HEK293 (cell line): ENCODE measurements at regions not wholly inside any gene's neighbourhood (a gene's known extent, or its start where the extent isn't known, plus 50 kb on each side); places are given as distances from the start of the nearest gene placed in this dataset.
A peak's percentile ranks its signal among the peaks of the same experiment; 100 is the strongest.

Source experiments
- CTCF ChIA-PET: fragments of 350-600 bp; formaldehyde crosslinking; extraction: SDS; loops from one replicate; lab custom pipeline; 2021; ENCODE audit warnings: antibody characterized with exemption; lab: Yijun Ruan, JAX
- POLR2A ChIA-PET: fragments of 300-600 bp; formaldehyde crosslinking; extraction: SDS; loops from one replicate; lab custom pipeline; 2020; ENCODE audit warnings: antibody characterized with exemption, inconsistent platforms; lab: Yijun Ruan, JAX
- H3K27ac ChIP-seq: fragments of 200-500 bp; sonication (Bioruptor generic); 2 replicates; pipeline ENCODE4 v1.5.1; 2014; ENCODE audit warnings: low read depth, low read length, control low read depth, inconsistent platforms; ENCODE audit errors: extremely low read depth
- H3K36me3 ChIP-seq, 2 experiments: fragments of 200-500 bp in 1 of 2; sonication (Bioruptor generic) in 1 of 2; 1 replicate in 1 of 2; 2 replicates in 1 of 2; pipeline ENCODE4 v1.5.1; 2014 to 2017; ENCODE audit warnings: inconsistent platforms in 2 of 2, low read length in 2 of 2; ENCODE audit not compliant: control insufficient read depth in 2 of 2, insufficient read depth in 1 of 2
- H3K4me1 ChIP-seq: fragments of 200-500 bp; sonication (Bioruptor generic); 2 replicates; pipeline ENCODE4 v1.5.1; 2014; ENCODE audit warnings: mild to moderate bottlenecking, low read length, inconsistent platforms; ENCODE audit not compliant: control insufficient read depth, insufficient read depth
- H3K4me3 ChIP-seq: 2 replicates; pipeline ENCODE4 v1.5.1; 2011; ENCODE audit warnings: low read depth, mild to moderate bottlenecking, control low read depth, low read length, moderate library complexity
- H3K9me3 ChIP-seq: fragments of 200-500 bp; sonication (Bioruptor generic); 2 replicates; pipeline ENCODE4 v1.5.1; 2014; ENCODE audit warnings: low read depth, low read length, inconsistent platforms; ENCODE audit not compliant: control insufficient read depth, insufficient read depth
- HOXC10 ChIP-seq: sonication (generic); formaldehyde crosslinking; IDR thresholded peaks from 2 replicates; pipeline ENCODE4 v1.8.1; 2023; ENCODE audit warnings: mild to moderate bottlenecking, missing genetic modification reagents
- KLF8 ChIP-seq: fragments of 450-650 bp; formaldehyde crosslinking; IDR thresholded peaks from 2 replicates; pipeline ENCODE4 v1.5.1; 2016; ENCODE audit warnings: missing biosample characterization, missing genetic modification characterization
- PATZ1 ChIP-seq: fragments of 450-650 bp; formaldehyde crosslinking; IDR thresholded peaks from 2 replicates; pipeline ENCODE4 v1.5.1; 2016; ENCODE audit warnings: missing biosample characterization, missing genetic modification characterization
- SETDB1 ChIP-seq: IDR thresholded peaks from one replicate; pipeline ENCODE4 v1.6.1; 2017; ENCODE audit warnings: mild to moderate bottlenecking, low read length, moderate library complexity, mixed read lengths; ENCODE audit not compliant: insufficient read length
- SP7 ChIP-seq: fragments of 450-650 bp; formaldehyde crosslinking; IDR thresholded peaks from 2 replicates; pipeline ENCODE4 v1.5.1; 2016; ENCODE audit warnings: missing biosample characterization, missing genetic modification characterization
- YY2 ChIP-seq: fragments of 450-650 bp; formaldehyde crosslinking; IDR thresholded peaks from 2 replicates; pipeline ENCODE4 v1.5.1; 2016; ENCODE audit warnings: missing biosample characterization, missing genetic modification characterization
- ZBTB44 ChIP-seq: fragments of 450-650 bp; IDR thresholded peaks from 2 replicates; pipeline ENCODE4 v1.5.1; 2018; ENCODE audit warnings: missing biosample characterization, mild to moderate bottlenecking, missing genetic modification characterization
- ZIC2 ChIP-seq: fragments of 450-650 bp; formaldehyde crosslinking; IDR thresholded peaks from 2 replicates; pipeline ENCODE4 v1.5.1; 2016; ENCODE audit warnings: missing biosample characterization, missing genetic modification characterization
- ZNF138 ChIP-seq: fragments of 450-650 bp; formaldehyde crosslinking; IDR thresholded peaks from 2 replicates; pipeline ENCODE4 v1.5.1; 2016; ENCODE audit warnings: missing biosample characterization, missing genetic modification characterization, borderline replicate concordance
- ZNF214 ChIP-seq: fragments of 450-650 bp; formaldehyde crosslinking; IDR thresholded peaks from 2 replicates; pipeline ENCODE4 v1.5.1; 2017; ENCODE audit warnings: missing biosample characterization, mild to moderate bottlenecking, missing genetic modification characterization, borderline replicate concordance
- ZNF23 ChIP-seq: fragments of 450-650 bp; formaldehyde crosslinking; IDR thresholded peaks from 2 replicates; pipeline ENCODE4 v1.5.1; 2016; ENCODE audit warnings: missing biosample characterization, missing genetic modification characterization, borderline replicate concordance
- ZNF362 ChIP-seq: fragments of 450-650 bp; formaldehyde crosslinking; IDR thresholded peaks from 2 replicates; pipeline ENCODE4 v1.5.1; 2016; ENCODE audit warnings: missing biosample characterization, missing genetic modification characterization
- ZNF366 ChIP-seq: fragments of 450-650 bp; formaldehyde crosslinking; conservative IDR thresholded peaks from 2 replicates; pipeline ENCODE4 v1.5.1; 2016; ENCODE audit warnings: missing biosample characterization, missing genetic modification characterization
- ZNF394 ChIP-seq: fragments of 450-650 bp; formaldehyde crosslinking; IDR thresholded peaks from 2 replicates; pipeline ENCODE4 v1.5.1; 2016; ENCODE audit warnings: missing biosample characterization, missing genetic modification characterization, mild to moderate bottlenecking, moderate library complexity, borderline replicate concordance
- ZNF473 ChIP-seq: fragments of 450-650 bp; formaldehyde crosslinking; IDR thresholded peaks from 2 replicates; pipeline ENCODE4 v1.5.1; 2017; ENCODE audit warnings: missing biosample characterization, missing genetic modification characterization
- ZNF488 ChIP-seq: fragments of 450-650 bp; formaldehyde crosslinking; IDR thresholded peaks from 2 replicates; pipeline ENCODE4 v1.5.1; 2016; ENCODE audit warnings: missing biosample characterization, missing genetic modification characterization
- ZNF530 ChIP-seq: fragments of 450-650 bp; formaldehyde crosslinking; IDR thresholded peaks from 2 replicates; pipeline ENCODE4 v1.5.1; 2016; ENCODE audit warnings: low read depth, missing biosample characterization, missing genetic modification characterization
- ZNF654 ChIP-seq: fragments of 450-650 bp; formaldehyde crosslinking; IDR thresholded peaks from 2 replicates; pipeline ENCODE4 v1.5.1; 2016; ENCODE audit warnings: low read depth, missing biosample characterization, missing genetic modification characterization
- ZNF660 ChIP-seq: fragments of 450-650 bp; IDR thresholded peaks from 2 replicates; pipeline ENCODE4 v1.5.1; 2018; ENCODE audit warnings: missing biosample characterization, mild to moderate bottlenecking, missing genetic modification characterization
- ZNF701 ChIP-seq: fragments of 450-650 bp; formaldehyde crosslinking; IDR thresholded peaks from 2 replicates; pipeline ENCODE4 v1.5.1; 2016; ENCODE audit warnings: missing biosample characterization, missing genetic modification characterization
- ZNF785 ChIP-seq: fragments of 450-650 bp; formaldehyde crosslinking; IDR thresholded peaks from 2 replicates; pipeline ENCODE4 v1.5.1; 2016; ENCODE audit warnings: missing biosample characterization, missing genetic modification characterization
- ZSCAN23 ChIP-seq: fragments of 450-650 bp; formaldehyde crosslinking; IDR thresholded peaks from 2 replicates; pipeline ENCODE4 v1.5.1; 2016; ENCODE audit warnings: missing biosample characterization, missing genetic modification characterization

- no peak overlapping the region for H3K27ac ChIP-seq
- ChIA-PET CTCF (interaction anchor here (0.6 to 1.5 kb wide), 3 partner anchors 21 to 395 kb away, joined by 3 to 5 read pairs (median 4); no protein-coding TSS in a partner anchor), POLR2A (no interaction called here)
- no peaks in the 10 kb centered on the region for H3K36me3 ChIP-seq
- H3K4me3 ChIP-seq, result no peak overlapping the region
- no peaks in the 10 kb centered on the region for H3K4me1 ChIP-seq
- no peaks in the 10 kb centered on the region for H3K9me3 ChIP-seq
- TF ChIP-seq ZBTB44, result no peak
- TF ChIP-seq YY2, result no peak
- no peak for TF ChIP-seq PATZ1
- TF ChIP-seq ZSCAN23 (tag by site-specific recombination), result no peak
- TF ChIP-seq SETDB1, result peak; percentile 42
- TF ChIP-seq, all 188 proteins: peak for 1
Measured at GRCh38 chr2:61679096-61679495, 140.9 kb upstream of the XPO1 start.

GRCh38 chr2:61677942-61678341 is 139.8 kb upstream of the XPO1 start:
- CTCF ChIA-PET, result interaction anchor here (0.6 kb wide), 1 partner anchor 31 kb away, joined by 6 read pairs; no protein-coding TSS in a partner anchor
- H3K36me3 ChIP-seq, result no peaks in the 10 kb centered on the region
- H3K4me3 ChIP-seq, result no peak overlapping the region
- TF ChIP-seq YY2 (no peak), ZNF138 (no peak), ZNF473 (tag by site-specific recombination) (no peak), ZNF701 (tag by site-specific recombination) (no peak), KLF8 (tag by site-specific recombination) (no peak), SETDB1 (no peak), ZNF366 (tag by site-specific recombination) (no peak), ZIC2 (no peak), ZNF530 (no peak), ZNF785 (tag by site-specific recombination) (no peak), ZNF654 (tag by site-specific recombination) (no peak), ZNF23 (tag by site-specific recombination) (no peak), SP7 (no peak), ZNF488 (tag by site-specific recombination) (no peak), ZNF660 (tag by site-specific recombination) (no peak), ZNF214 (tag by site-specific recombination) (no peak), ZNF394 (no peak), HOXC10 (no peak), ZNF362 (tag by site-specific recombination) (no peak)
- TF ChIP-seq, all 188 proteins: peak for 0
- Histone ChIP-seq H3K27ac (no peak overlapping the region), H3K4me1 (no peaks in the 10 kb centered on the region), H3K9me3 (no peaks in the 10 kb centered on the region)
- POLR2A ChIA-PET, result no interaction called here
